ENCODE measurements at regions not wholly inside any gene's neighbourhood (a gene's known extent, or its start where the extent isn't known, plus 50 kb on each side); places are given as distances from the start of the nearest gene placed in this dataset.

DNA sequence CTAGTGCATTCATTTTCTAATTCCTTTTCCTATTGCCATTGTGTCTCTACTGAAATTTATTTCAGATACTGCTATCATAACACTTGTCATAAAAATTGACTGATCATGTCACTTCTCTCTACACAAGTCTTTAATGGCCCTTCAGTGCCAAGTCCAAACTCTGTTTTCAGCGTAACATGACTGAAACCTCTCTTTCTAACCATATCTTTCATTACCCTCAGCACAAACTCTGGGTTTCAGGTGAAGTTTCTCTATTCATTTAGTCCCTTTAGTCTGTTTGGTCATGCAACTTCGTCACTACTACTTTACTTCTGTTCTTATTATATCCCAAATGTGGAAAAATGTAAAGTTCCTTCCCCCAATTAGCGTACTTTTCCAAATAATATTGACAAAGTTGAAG lies 234.9 kb downstream of the OGFRL1 start:
- no peak overlapping the region for H3K9ac ChIP-seq (ENCODE audit: extremely low read depth, insufficient read length, low read length)
- no peak overlapping the region for H3K27ac Mint-ChIP-seq
- no peak overlapping the region for H2BK12ac ChIP-seq (ENCODE audit: insufficient read length, low read depth, low read length)
- H3K27me3 Mint-ChIP-seq (ENCODE audit: low read depth) = no peaks in the 10 kb centered on the region
- no peak overlapping the region for H2BK5ac ChIP-seq (ENCODE audit: insufficient read length, low read length)
- H4K91ac ChIP-seq (ENCODE audit: insufficient read length, low read depth, low read length) = no peak overlapping the region
- H3K4me1 Mint-ChIP-seq = no peaks in the 10 kb centered on the region
- H4K5ac ChIP-seq (ENCODE audit: insufficient read length, low read depth, low read length) = no peak overlapping the region
- H2AFZ ChIP-seq (ENCODE audit: low read length) = no peak overlapping the region
- no peaks in the 10 kb centered on the region for H3K9me3 ChIP-seq (ENCODE audit: control insufficient read depth, low read depth, low read length)
- H2BK20ac ChIP-seq (ENCODE audit: low read depth, low read length, poor library complexity, severe bottlenecking) = no peak overlapping the region
- H4K8ac ChIP-seq (replicated peaks; ENCODE audit: insufficient read length, low read depth, low read length) = no peak overlapping the region
- no peak overlapping the region for H3K4ac ChIP-seq (ENCODE audit: low read depth, low read length)
- H3K23me2 ChIP-seq (ENCODE audit: insufficient read length, low read depth, low read length, poor library complexity, severe bottlenecking) = no peaks in the 10 kb centered on the region
- no peak for DNase-seq
- H3K79me2 ChIP-seq (ENCODE audit: insufficient read depth, low read length) = no peaks in the 10 kb centered on the region
- no peak overlapping the region for H3K27ac ChIP-seq (ENCODE audit: insufficient read length, low read depth, low read length)
- no peak overlapping the region for H3K4me2 ChIP-seq (ENCODE audit: insufficient read depth, insufficient read length, low read length)
- H3K23ac ChIP-seq (ENCODE audit: insufficient read length, low read depth, low read length) = no peak overlapping the region
- no peak overlapping the region for H3K56ac ChIP-seq (ENCODE audit: insufficient read length, low read depth, low read length)
- H2AK5ac ChIP-seq (ENCODE audit: insufficient read length, low read length) = no peak overlapping the region
- no peak overlapping the region for H3K4me3 Mint-ChIP-seq
- H3T11ph ChIP-seq (ENCODE audit: low read length) = no peak overlapping the region
- no CpG with 5 or more reads among the region's 3 CpGs for WGBS (ENCODE audit: extremely low coverage, insufficient read length, low lambda C conversion rate)
- TF ChIP-seq, protein P1, sequence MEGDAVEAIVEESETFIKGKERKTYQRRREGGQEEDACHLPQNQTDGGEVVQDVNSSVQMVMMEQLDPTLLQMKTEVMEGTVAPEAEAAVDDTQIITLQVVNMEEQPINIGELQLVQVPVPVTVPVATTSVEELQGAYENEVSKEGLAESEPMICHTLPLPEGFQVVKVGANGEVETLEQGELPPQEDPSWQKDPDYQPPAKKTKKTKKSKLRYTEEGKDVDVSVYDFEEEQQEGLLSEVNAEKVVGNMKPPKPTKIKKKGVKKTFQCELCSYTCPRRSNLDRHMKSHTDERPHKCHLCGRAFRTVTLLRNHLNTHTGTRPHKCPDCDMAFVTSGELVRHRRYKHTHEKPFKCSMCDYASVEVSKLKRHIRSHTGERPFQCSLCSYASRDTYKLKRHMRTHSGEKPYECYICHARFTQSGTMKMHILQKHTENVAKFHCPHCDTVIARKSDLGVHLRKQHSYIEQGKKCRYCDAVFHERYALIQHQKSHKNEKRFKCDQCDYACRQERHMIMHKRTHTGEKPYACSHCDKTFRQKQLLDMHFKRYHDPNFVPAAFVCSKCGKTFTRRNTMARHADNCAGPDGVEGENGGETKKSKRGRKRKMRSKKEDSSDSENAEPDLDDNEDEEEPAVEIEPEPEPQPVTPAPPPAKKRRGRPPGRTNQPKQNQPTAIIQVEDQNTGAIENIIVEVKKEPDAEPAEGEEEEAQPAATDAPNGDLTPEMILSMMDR (conservative IDR thresholded peaks at IDR 0.05) = no peak
- H2BK120ac ChIP-seq (ENCODE audit: low read depth, low read length, poor library complexity, severe bottlenecking) = no peak overlapping the region
- H3K4me1 ChIP-seq (ENCODE audit: insufficient read depth, low read length) = no peaks in the 10 kb centered on the region
- H3K9me3 Mint-ChIP-seq = no peaks in the 10 kb centered on the region; a peak in 1 of 5 replicates
- no peak overlapping the region for H3K14ac ChIP-seq (ENCODE audit: insufficient read depth, low read length)
- no peak overlapping the region for H3K18ac ChIP-seq (ENCODE audit: insufficient read length, low read depth, low read length)
- H3K27me3 ChIP-seq (ENCODE audit: insufficient read depth, low read length) = no peaks in the 10 kb centered on the region
- H3K79me1 ChIP-seq (ENCODE audit: insufficient read depth, low read depth, low read length, poor library complexity, severe bottlenecking) = no peaks in the 10 kb centered on the region
- H2BK15ac ChIP-seq (ENCODE audit: low read depth, low read length) = no peak overlapping the region
- no peaks in the 10 kb centered on the region for H3K36me3 Mint-ChIP-seq (ENCODE audit: insufficient read depth in 1 of 3, low read depth in 3 of 3)
- no peaks in the 10 kb centered on the region for H4K20me1 ChIP-seq (ENCODE audit: control insufficient read depth, insufficient read depth, insufficient read length)
